H1 (cell line): ENCODE measurements at regions not wholly inside any gene's neighbourhood (a gene's known extent, or its start where the extent isn't known, plus 50 kb on each side); places are given as distances from the start of the nearest gene placed in this dataset.

Experiments used
- CBX5 ChIP-seq: fragments of 300-800, 300-1000 bp; sonication (generic); IDR thresholded peaks from 2 replicates; pipeline ENCODE4 v1.7.1; 2016; ENCODE audit warnings: antibody characterized with exemption, low read length, low read depth
- CHD1 ChIP-seq: IDR thresholded peaks from 2 replicates; pipeline ENCODE4 v1.6.1; 2012; ENCODE audit warnings: low read depth, low read length, improper control_type of control experiment
- RFX5 ChIP-seq: IDR thresholded peaks from 2 replicates; pipeline ENCODE4 v1.6.1; 2011; ENCODE audit warnings: low read depth, low read length, improper control_type of control experiment, borderline replicate concordance

DNA sequence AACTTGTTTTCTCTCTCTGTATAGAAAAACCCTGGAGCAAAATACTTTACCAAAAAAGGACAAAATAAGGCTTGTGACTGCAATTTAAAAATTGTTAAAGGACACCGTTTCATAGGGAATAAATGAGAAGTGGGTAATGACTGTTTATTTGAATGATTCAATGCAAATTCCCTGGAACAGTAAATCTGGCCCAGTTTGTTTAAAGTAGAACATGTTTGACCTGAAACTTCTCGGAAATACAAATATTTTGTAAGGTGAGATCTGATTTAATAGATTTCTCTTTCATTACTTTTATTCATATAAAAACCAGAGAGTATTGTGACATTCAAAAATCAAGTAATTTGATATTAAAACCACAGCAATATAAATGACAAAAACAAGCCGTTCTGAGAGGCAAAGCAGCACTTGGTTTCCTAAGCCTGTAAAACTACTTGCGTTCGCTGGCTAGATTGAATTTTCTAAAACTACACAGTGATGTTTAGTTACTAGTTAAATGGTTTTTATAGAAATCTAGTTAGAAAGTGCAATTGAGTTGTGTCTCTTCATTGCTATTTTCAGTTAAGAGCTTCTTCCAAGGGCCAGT, 76.8 kb upstream of the PITRM1 start (continued):
- no peak for TF ChIP-seq RFX5
- TF ChIP-seq CHD1: no peak
- no peak for TF ChIP-seq CBX5
